Astrocyte of the cerebellum (primary cell): ENCODE measurements at regions not wholly inside any gene's neighbourhood (a gene's known extent, or its start where the extent isn't known, plus 50 kb on each side); places are given as distances from the start of the nearest gene placed in this dataset.

Experiments
- DNase-seq: peaks from one replicate; pipeline ENCODE4 v3.0.0-alpha.2; 2011; ENCODE audit warnings: low read depth
- H3K4me3 ChIP-seq: 2 replicates; pipeline ENCODE4 v1.5.1; 2011; ENCODE audit warnings: mild to moderate bottlenecking, low read depth, low read length, moderate library complexity
- CTCF ChIP-seq: IDR thresholded peaks from 2 replicates; pipeline ENCODE4 v1.5.1; 2012; ENCODE audit warnings: low read length, low read depth, moderate library complexity, mild to moderate bottlenecking; ENCODE audit errors: missing control alignments
- in situ Hi-C: cut with HindIII; loops from 2 replicates; pipeline ENCODE4 v1.10.0; 2017; ENCODE audit warnings: low sequenced_read_pairs

- H3K4me3 ChIP-seq, result no peak overlapping the region
- no peak for TF ChIP-seq CTCF
- in situ Hi-C loops, result no loop called here
- DNase-seq, result no peak
Observed at GRCh38 chr4:147136751-147137150, 191.1 kb upstream of the TTC29 start.

GRCh38 chr4:147137280-147137679 is 191.6 kb upstream of the TTC29 start:
- no peak overlapping the region for H3K4me3 ChIP-seq
- in situ Hi-C loops, result no loop called here
- DNase-seq, result no peak
- no peak for TF ChIP-seq CTCF

GRCh38 chr4:147138171-147138570 is 192.5 kb upstream of the TTC29 start:
- H3K4me3 ChIP-seq, result no peak overlapping the region
- in situ Hi-C loops, result no loop called here
- no peak for TF ChIP-seq CTCF
- peak; percentile 50 for DNase-seq

DNA sequence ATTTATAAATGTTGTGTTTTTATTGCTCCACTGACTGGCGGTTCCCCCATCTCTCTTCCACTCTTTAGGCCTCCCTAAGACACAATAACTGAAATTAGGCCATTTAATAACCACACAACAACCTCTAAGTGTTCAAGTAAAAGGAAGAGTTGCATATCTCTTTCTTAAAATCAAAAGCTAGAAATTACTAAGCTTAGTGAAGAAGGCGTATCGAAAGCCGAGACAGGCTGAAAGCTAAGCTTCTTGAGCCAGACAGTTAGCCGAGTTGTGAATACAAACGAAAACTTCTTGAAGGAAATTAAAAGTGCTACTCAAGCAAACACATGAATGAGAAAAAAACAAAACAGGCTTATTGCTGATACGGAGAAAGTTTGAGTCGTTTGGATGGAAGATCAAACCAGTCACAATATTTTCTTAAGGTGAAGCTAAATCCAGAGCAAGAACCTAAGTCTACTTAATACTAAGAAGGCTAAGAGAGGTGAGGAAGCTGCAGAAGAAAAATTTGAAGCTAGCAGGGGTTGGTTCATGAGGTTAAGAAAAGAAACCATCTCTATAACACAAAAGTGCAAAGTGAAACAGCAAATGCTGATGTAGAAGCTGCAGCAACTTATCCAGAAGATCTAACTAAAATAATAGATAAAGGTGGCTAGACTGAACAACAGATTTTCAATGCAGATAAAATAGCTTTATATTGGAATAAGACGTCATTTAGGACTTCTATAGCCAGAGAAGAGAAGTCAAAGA is 194.0 kb upstream of the TTC29 start:
- no peak for TF ChIP-seq CTCF
- no peak for DNase-seq
- H3K4me3 ChIP-seq, result no peak overlapping the region
- in situ Hi-C loops, result no loop called here

- no peak for TF ChIP-seq CTCF
- no peak overlapping the region for H3K4me3 ChIP-seq
- DNase-seq, result no peak
- in situ Hi-C loops, result no loop called here
Observed at GRCh38 chr4:147151763-147152162, 206.1 kb upstream of the TTC29 start.

DNA sequence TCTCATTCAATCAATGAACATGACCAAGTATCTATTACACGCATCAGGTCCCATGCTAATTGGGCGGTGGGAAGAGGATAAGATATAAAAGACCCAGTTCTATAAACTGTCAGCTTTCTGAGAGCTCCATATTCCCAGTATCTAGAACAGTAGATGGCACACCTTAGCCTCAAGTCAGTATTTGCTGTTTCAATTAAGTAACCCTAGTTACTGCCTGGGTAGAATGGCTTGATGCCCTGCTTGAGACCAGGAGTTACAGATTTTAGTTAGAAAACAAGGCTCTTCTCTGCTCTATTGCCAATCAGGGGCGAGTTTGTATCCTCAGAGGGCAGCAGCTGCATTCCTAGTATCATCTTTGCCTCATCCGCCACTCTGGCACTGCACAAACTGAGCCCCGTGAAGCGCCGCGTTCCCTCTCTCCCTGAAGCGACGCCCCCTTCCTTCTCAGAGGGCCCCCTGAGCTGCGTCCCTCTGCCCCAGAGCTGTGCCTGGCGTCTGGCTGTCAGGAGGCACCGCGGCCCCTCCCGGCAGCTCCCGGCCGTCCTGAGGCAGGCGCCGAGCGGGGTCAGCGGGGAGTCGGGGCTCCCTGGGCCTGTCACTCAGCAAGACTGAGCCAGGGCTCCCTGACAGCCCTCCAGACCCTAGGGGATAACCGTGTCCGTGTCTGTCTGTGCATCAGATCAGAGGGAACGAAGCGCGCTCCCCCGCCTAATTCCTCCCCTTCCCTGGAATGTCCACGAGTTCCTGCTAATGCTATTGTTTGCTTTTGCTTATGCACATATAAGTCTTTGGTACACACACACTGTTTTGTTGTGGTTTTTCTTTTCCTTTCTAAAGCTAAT is 212.4 kb upstream of the TTC29 start:
- peak overlapping the region; percentile 47 for H3K4me3 ChIP-seq
- DNase-seq, result peak; percentile 19
- no peak for TF ChIP-seq CTCF

More for the DNA sequence above, 212.4 kb upstream of the TTC29 start:
- in situ Hi-C loops, result no loop called here
